WTC11 (cell line): ENCODE measurements at regions not wholly inside any gene's neighbourhood (a gene's known extent, or its start where the extent isn't known, plus 50 kb on each side); places are given as distances from the start of the nearest gene placed in this dataset.

Experiments used
- CBFB ChIP-seq: sonication (generic); formaldehyde crosslinking; IDR thresholded peaks from 2 replicates; pipeline ENCODE4 v1.8.1; 2022; ENCODE audit warnings: mild to moderate bottlenecking, low read depth, missing genetic modification reagents
- CTCF ChIP-seq: fragments of 200-600 bp; IDR thresholded peaks from 2 replicates; pipeline ENCODE4 v1.8.0; 2022; ENCODE audit warnings: antibody characterized with exemption
- IRF1 ChIP-seq: sonication (generic); formaldehyde crosslinking; IDR thresholded peaks from 2 replicates; pipeline ENCODE4 v1.8.0; 2023; ENCODE audit warnings: missing genetic modification reagents
- MLX ChIP-seq: sonication (generic); formaldehyde crosslinking; IDR thresholded peaks from 2 replicates; pipeline ENCODE4 v1.8.1; 2023; ENCODE audit warnings: mild to moderate bottlenecking, missing genetic modification reagents, moderate library complexity
- RELA ChIP-seq: sonication (generic); formaldehyde crosslinking; IDR thresholded peaks from 2 replicates; pipeline ENCODE4 v1.8.1; 2022; ENCODE audit warnings: missing genetic modification reagents, mild to moderate bottlenecking, borderline replicate concordance
- TP53 ChIP-seq: sonication (generic); formaldehyde crosslinking; IDR thresholded peaks from 2 replicates; pipeline ENCODE4 v1.8.1; 2023; ENCODE audit warnings: mild to moderate bottlenecking, missing genetic modification reagents
- USF2 ChIP-seq: sonication (generic); formaldehyde crosslinking; IDR thresholded peaks from 2 replicates; pipeline ENCODE4 v1.8.1; 2023; ENCODE audit warnings: mild to moderate bottlenecking, missing genetic modification reagents, moderate library complexity
- ZBTB43 ChIP-seq: sonication (generic); formaldehyde crosslinking; IDR thresholded peaks from 2 replicates; pipeline ENCODE4 v1.8.1; 2023; ENCODE audit warnings: mild to moderate bottlenecking, missing genetic modification reagents
- ZNF138 ChIP-seq: sonication (generic); formaldehyde crosslinking; conservative IDR thresholded peaks from 2 replicates; pipeline ENCODE4 v1.8.1; 2022; ENCODE audit warnings: mild to moderate bottlenecking, moderate library complexity, missing genetic modification reagents

GRCh38 chr4:22268350-22269025, 247.4 kb downstream of the ADGRA3 start:
- TF ChIP-seq CTCF (no peak), RELA (CRISPR knock-in tag) (no peak), MLX (no peak), ZBTB43 (no peak), TP53 (no peak), CBFB (CRISPR knock-in tag) (no peak), IRF1 (CRISPR knock-in tag) (no peak), ZNF138 (CRISPR knock-in tag) (no peak), USF2 (CRISPR knock-in tag) (no peak)
